ENCODE measurements at regions not wholly inside any gene's neighbourhood (a gene's known extent, or its start where the extent isn't known, plus 50 kb on each side); places are given as distances from the start of the nearest gene placed in this dataset.

GRCh38 chr2:34985474-34985873 lies 1370.1 kb upstream of the CRIM1 start:
- no peaks in the 10 kb centered on the region for H3K4me1 Mint-ChIP-seq
- no peaks in the 10 kb centered on the region for H3K27me3 Mint-ChIP-seq (ENCODE audit: low read depth)
- H3K4me3 Mint-ChIP-seq: no peak overlapping the region
- H3K36me3 Mint-ChIP-seq: no peaks in the 10 kb centered on the region
- no peak overlapping the region for H3K27ac Mint-ChIP-seq
- ChIA-PET POLR2A (no interaction called here), CTCF (no interaction called here)
- DNase-seq (ENCODE audit: low spot score): no peak
- peaks cover 7% of the 10 kb centered on the region for H3K9me3 Mint-ChIP-seq
- TF ChIP-seq ATF3 (CRISPR knock-in tag; conservative IDR thresholded peaks at IDR 0.05) (no peak), GTF2I (CRISPR knock-in tag; conservative IDR thresholded peaks at IDR 0.05) (no peak), ZNF232 (CRISPR knock-in tag; IDR thresholded peaks at IDR 0.05) (no peak), FOXK1 (CRISPR knock-in tag; IDR thresholded peaks at IDR 0.05) (no peak)
- ATAC-seq: no peak

DNA sequence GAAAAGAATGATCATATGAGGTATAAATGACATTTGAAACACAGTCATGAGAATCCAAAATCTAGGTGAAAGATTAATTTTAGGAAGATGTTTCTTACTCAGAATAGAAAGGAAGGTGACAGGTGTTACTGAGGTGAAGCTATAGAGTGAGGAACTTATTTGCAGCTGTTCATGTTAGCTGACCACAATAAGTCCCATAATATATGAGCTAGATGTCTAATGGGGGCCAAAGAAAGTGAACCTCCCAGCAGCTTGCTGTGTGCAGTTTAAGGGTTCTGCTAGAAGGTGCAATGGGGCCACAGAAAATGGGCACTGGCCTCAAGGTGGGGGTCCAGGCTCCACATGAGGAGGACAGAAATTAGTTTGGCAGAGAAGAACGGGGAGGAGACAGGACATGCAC lies 1374.9 kb upstream of the CRIM1 start:
- Mint-ChIP-seq H3K4me3 (no peak overlapping the region), H3K36me3 (no peaks in the 10 kb centered on the region), H3K9me3 (peaks cover 7% of the 10 kb centered on the region), H3K27me3 (ENCODE audit: low read depth) (no peaks in the 10 kb centered on the region), H3K27ac (no peak overlapping the region), H3K4me1 (no peaks in the 10 kb centered on the region)
- no peak for DNase-seq (ENCODE audit: low spot score)
- CTCF ChIA-PET: no interaction called here
- TF ChIP-seq ATF1 (CRISPR knock-in tag; IDR thresholded peaks at IDR 0.05) (no peak), CREM (CRISPR knock-in tag; IDR thresholded peaks at IDR 0.05) (no peak), ZNF671 (CRISPR knock-in tag; IDR thresholded peaks at IDR 0.05) (no peak), OVOL2 (CRISPR knock-in tag; IDR thresholded peaks at IDR 0.05; ENCODE audit: borderline replicate concordance) (no peak), ZNF416 (CRISPR knock-in tag; IDR thresholded peaks at IDR 0.05) (no peak), TEAD1 (CRISPR knock-in tag; IDR thresholded peaks at IDR 0.05) (no peak), HMGA2 (CRISPR knock-in tag; IDR thresholded peaks at IDR 0.05) (no peak), NR3C1 (CRISPR knock-in tag; conservative IDR thresholded peaks at IDR 0.05; ENCODE audit: low read depth) (no peak), SP1 (CRISPR knock-in tag; conservative IDR thresholded peaks at IDR 0.05) (no peak), SMAD3 (CRISPR knock-in tag; IDR thresholded peaks at IDR 0.05; ENCODE audit: borderline replicate concordance) (no peak), ZNF317 (CRISPR knock-in tag; IDR thresholded peaks at IDR 0.05; ENCODE audit: borderline replicate concordance, low read depth) (no peak), ZNF425 (CRISPR knock-in tag; conservative IDR thresholded peaks at IDR 0.05) (no peak), ZNF532 (CRISPR knock-in tag; IDR thresholded peaks at IDR 0.05; ENCODE audit: borderline replicate concordance) (no peak), IRF2 (CRISPR knock-in tag; IDR thresholded peaks at IDR 0.05; ENCODE audit: borderline replicate concordance, low read depth) (no peak), CBFB (CRISPR knock-in tag; IDR thresholded peaks at IDR 0.05; ENCODE audit: low read depth) (no peak), MYBL2 (CRISPR knock-in tag; IDR thresholded peaks at IDR 0.05) (no peak), ZMAT4 (CRISPR knock-in tag; IDR thresholded peaks at IDR 0.05) (no peak)
- TF ChIP-seq, protein P1, sequence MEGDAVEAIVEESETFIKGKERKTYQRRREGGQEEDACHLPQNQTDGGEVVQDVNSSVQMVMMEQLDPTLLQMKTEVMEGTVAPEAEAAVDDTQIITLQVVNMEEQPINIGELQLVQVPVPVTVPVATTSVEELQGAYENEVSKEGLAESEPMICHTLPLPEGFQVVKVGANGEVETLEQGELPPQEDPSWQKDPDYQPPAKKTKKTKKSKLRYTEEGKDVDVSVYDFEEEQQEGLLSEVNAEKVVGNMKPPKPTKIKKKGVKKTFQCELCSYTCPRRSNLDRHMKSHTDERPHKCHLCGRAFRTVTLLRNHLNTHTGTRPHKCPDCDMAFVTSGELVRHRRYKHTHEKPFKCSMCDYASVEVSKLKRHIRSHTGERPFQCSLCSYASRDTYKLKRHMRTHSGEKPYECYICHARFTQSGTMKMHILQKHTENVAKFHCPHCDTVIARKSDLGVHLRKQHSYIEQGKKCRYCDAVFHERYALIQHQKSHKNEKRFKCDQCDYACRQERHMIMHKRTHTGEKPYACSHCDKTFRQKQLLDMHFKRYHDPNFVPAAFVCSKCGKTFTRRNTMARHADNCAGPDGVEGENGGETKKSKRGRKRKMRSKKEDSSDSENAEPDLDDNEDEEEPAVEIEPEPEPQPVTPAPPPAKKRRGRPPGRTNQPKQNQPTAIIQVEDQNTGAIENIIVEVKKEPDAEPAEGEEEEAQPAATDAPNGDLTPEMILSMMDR (IDR thresholded peaks at IDR 0.05): no peak
- TF ChIP-seq, protein P2, sequence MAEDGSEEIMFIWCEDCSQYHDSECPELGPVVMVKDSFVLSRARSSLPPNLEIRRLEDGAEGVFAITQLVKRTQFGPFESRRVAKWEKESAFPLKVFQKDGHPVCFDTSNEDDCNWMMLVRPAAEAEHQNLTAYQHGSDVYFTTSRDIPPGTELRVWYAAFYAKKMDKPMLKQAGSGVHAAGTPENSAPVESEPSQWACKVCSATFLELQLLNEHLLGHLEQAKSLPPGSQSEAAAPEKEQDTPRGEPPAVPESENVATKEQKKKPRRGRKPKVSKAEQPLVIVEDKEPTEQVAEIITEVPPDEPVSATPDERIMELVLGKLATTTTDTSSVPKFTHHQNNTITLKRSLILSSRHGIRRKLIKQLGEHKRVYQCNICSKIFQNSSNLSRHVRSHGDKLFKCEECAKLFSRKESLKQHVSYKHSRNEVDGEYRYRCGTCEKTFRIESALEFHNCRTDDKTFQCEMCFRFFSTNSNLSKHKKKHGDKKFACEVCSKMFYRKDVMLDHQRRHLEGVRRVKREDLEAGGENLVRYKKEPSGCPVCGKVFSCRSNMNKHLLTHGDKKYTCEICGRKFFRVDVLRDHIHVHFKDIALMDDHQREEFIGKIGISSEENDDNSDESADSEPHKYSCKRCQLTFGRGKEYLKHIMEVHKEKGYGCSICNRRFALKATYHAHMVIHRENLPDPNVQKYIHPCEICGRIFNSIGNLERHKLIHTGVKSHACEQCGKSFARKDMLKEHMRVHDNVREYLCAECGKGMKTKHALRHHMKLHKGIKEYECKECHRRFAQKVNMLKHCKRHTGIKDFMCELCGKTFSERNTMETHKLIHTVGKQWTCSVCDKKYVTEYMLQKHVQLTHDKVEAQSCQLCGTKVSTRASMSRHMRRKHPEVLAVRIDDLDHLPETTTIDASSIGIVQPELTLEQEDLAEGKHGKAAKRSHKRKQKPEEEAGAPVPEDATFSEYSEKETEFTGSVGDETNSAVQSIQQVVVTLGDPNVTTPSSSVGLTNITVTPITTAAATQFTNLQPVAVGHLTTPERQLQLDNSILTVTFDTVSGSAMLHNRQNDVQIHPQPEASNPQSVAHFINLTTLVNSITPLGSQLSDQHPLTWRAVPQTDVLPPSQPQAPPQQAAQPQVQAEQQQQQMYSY (CRISPR knock-in tag; IDR thresholded peaks at IDR 0.05): no peak
- POLR2A ChIA-PET: no interaction called here
- ATAC-seq: no peak

Measured in WTC11 (cell line).